Activated CD4-positive, alpha-beta T cell treated with anti-CD3 and anti-CD28 coated beads, Interleukin-2, amount 50 U/mL, for 48 hours (primary cell): ENCODE measurements at regions not wholly inside any gene's neighbourhood (a gene's known extent, or its start where the extent isn't known, plus 50 kb on each side); places are given as distances from the start of the nearest gene placed in this dataset.

ENCODE experiments used
- DNase-seq, 2 experiments: peaks; one replicate each; pipeline ENCODE4 v3.0.0-alpha.2; 2020

- no peak for DNase-seq
Measured at GRCh38 chr1:234708700-234709395, 98.9 kb upstream of the IRF2BP2 start.

- DNase-seq, result no peak
Measured at GRCh38 chr1:234707641-234708040, 97.7 kb upstream of the IRF2BP2 start.

- DNase-seq, result no peak
Measured at GRCh38 chr1:234706931-234707330, 97.0 kb upstream of the IRF2BP2 start.

- no peak for DNase-seq
Measured at GRCh38 chr1:234706199-234706598, 96.2 kb upstream of the IRF2BP2 start.

GRCh38 chr1:234705615-234706014 is 95.6 kb upstream of the IRF2BP2 start:
- no peak for DNase-seq

GRCh38 chr1:234704106-234704887 is 94.3 kb upstream of the IRF2BP2 start:
- no peak for DNase-seq

- no peak for DNase-seq
Measured at GRCh38 chr1:234702342-234703000, 92.5 kb upstream of the IRF2BP2 start.

GRCh38 chr1:234701737-234702341 is 91.9 kb upstream of the IRF2BP2 start:
- no peak for DNase-seq

- DNase-seq, result peak; percentile 23
Measured at GRCh38 chr1:234699795-234700665, 90.1 kb upstream of the IRF2BP2 start.

- no peak for DNase-seq
Measured at GRCh38 chr1:234698686-234699085, 88.7 kb upstream of the IRF2BP2 start.

GRCh38 chr1:234697741-234698140 is 87.8 kb upstream of the IRF2BP2 start:
- no peak for DNase-seq

- DNase-seq, result no peak
Measured at GRCh38 chr1:234697015-234697414, 87.0 kb upstream of the IRF2BP2 start.

- no peak for DNase-seq
Measured at GRCh38 chr1:234696148-234696576, 86.2 kb upstream of the IRF2BP2 start.

- DNase-seq, result no peak
Measured at GRCh38 chr1:234694661-234695060, 84.7 kb upstream of the IRF2BP2 start.

- no peak for DNase-seq
Measured at GRCh38 chr1:234692966-234693580, 83.1 kb upstream of the IRF2BP2 start.

GRCh38 chr1:234691567-234691966 is 81.6 kb upstream of the IRF2BP2 start:
- no peak for DNase-seq

GRCh38 chr1:234690872-234691271 is 80.9 kb upstream of the IRF2BP2 start:
- DNase-seq, result no peak

GRCh38 chr1:234689236-234689635 is 79.3 kb upstream of the IRF2BP2 start:
- no peak for DNase-seq

- DNase-seq, result no peak
Measured at GRCh38 chr1:234687011-234687410, 77.0 kb upstream of the IRF2BP2 start.

GRCh38 chr1:234686035-234686434 is 76.1 kb upstream of the IRF2BP2 start:
- DNase-seq, result no peak

- DNase-seq, result no peak
Measured at GRCh38 chr1:234684856-234685255, 74.9 kb upstream of the IRF2BP2 start.
